ENCODE measurements at regions not wholly inside any gene's neighbourhood (a gene's known extent, or its start where the extent isn't known, plus 50 kb on each side); places are given as distances from the start of the nearest gene placed in this dataset.

GRCh38 chr7:101707587-101707986, 78.5 kb upstream of the MYL10 start:
- H2AFZ ChIP-seq (ENCODE audit: insufficient read depth, low read depth, low read length, poor library complexity, severe bottlenecking): no peak overlapping the region
- H3K4me1 ChIP-seq (ENCODE audit: control insufficient read depth in 2 of 2, insufficient read depth in 2 of 2, low read length in 2 of 2): no peaks in the 10 kb centered on the region
- Mint-ChIP-seq H3K27me3 (peaks cover 8% of the 10 kb centered on the region), H3K4me3 (no peak overlapping the region), H3K4me1 (no peaks in the 10 kb centered on the region), H3K27ac (no peak overlapping the region), H3K9me3 (ENCODE audit: insufficient read depth) (no peaks in the 10 kb centered on the region)
- no peak for TF ChIP-seq EZH2 (IDR thresholded peaks at IDR 0.05; ENCODE audit: borderline replicate concordance, insufficient read depth, low read depth, low read length, poor library complexity, severe bottlenecking)
- TF ChIP-seq, protein P1, sequence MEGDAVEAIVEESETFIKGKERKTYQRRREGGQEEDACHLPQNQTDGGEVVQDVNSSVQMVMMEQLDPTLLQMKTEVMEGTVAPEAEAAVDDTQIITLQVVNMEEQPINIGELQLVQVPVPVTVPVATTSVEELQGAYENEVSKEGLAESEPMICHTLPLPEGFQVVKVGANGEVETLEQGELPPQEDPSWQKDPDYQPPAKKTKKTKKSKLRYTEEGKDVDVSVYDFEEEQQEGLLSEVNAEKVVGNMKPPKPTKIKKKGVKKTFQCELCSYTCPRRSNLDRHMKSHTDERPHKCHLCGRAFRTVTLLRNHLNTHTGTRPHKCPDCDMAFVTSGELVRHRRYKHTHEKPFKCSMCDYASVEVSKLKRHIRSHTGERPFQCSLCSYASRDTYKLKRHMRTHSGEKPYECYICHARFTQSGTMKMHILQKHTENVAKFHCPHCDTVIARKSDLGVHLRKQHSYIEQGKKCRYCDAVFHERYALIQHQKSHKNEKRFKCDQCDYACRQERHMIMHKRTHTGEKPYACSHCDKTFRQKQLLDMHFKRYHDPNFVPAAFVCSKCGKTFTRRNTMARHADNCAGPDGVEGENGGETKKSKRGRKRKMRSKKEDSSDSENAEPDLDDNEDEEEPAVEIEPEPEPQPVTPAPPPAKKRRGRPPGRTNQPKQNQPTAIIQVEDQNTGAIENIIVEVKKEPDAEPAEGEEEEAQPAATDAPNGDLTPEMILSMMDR (IDR thresholded peaks at IDR 0.05): no peak
- no peak overlapping the region for H3K9ac ChIP-seq (ENCODE audit: low read length)
- ATAC-seq (ENCODE audit: low read depth): no peak
- no peak overlapping the region for H3K4me2 ChIP-seq (replicated peaks; ENCODE audit: low read depth, low read length, poor library complexity, severe bottlenecking)
- ChIA-PET POLR2A (no interaction called here), CTCF (no interaction called here)
- H3K79me2 ChIP-seq (ENCODE audit: control insufficient read depth, insufficient read depth, low read length): no peaks in the 10 kb centered on the region
- 100% methylated on average over 5 of the region's 8 CpGs for WGBS (ENCODE audit: insufficient coverage)
- no peak overlapping the region for H3K4me3 ChIP-seq (ENCODE audit: control extremely low read depth in 1 of 5, extremely low read depth in 1 of 5, insufficient read depth in 1 of 5, low read depth in 2 of 5, low read length in 4 of 5)
- DNase-seq: no peak
- no peaks in the 10 kb centered on the region for H3K9me3 ChIP-seq (ENCODE audit: control extremely low read depth in 1 of 3, control insufficient read depth in 2 of 3, insufficient read depth in 1 of 3, low read length in 2 of 3)
- no peaks in the 10 kb centered on the region for H3K36me3 ChIP-seq (replicated peaks in 1 of 2; ENCODE audit: control extremely low read depth in 1 of 2, control insufficient read depth in 1 of 2, extremely low read depth in 1 of 2, insufficient read depth in 2 of 2, low read length in 1 of 2)
- no peak overlapping the region for H3K27ac ChIP-seq (ENCODE audit: low read length in 2 of 2)
- no peaks in the 10 kb centered on the region for H3K27me3 ChIP-seq (replicated peaks in 1 of 4; ENCODE audit: control extremely low read depth in 1 of 4, control insufficient read depth in 3 of 4, insufficient read depth in 4 of 4, low read length in 3 of 4)
- intact Hi-C loops (cut with micrococcal nuclease): no loop called here
- no peaks in the 10 kb centered on the region for H4K20me1 ChIP-seq (ENCODE audit: control insufficient read depth, insufficient read depth, low read length, poor library complexity, severe bottlenecking)

- Mint-ChIP-seq H3K27me3 (peaks cover 8% of the 10 kb centered on the region), H3K4me3 (no peak overlapping the region), H3K4me1 (no peaks in the 10 kb centered on the region), H3K27ac (no peak overlapping the region), H3K9me3 (ENCODE audit: insufficient read depth) (no peaks in the 10 kb centered on the region)
- ChIA-PET CTCF (no interaction called here), POLR2A (no interaction called here)
- WGBS (ENCODE audit: insufficient coverage): 96% methylated on average over 6 of the region's 7 CpGs
- no peak overlapping the region for H2AFZ ChIP-seq (ENCODE audit: insufficient read depth, low read depth, low read length, poor library complexity, severe bottlenecking)
- ATAC-seq (ENCODE audit: low read depth): no peak
- H3K4me2 ChIP-seq (replicated peaks; ENCODE audit: low read depth, low read length, poor library complexity, severe bottlenecking): no peak overlapping the region
- no peak overlapping the region for H3K9ac ChIP-seq (ENCODE audit: low read length)
- intact Hi-C loops (cut with micrococcal nuclease): no loop called here
- no peaks in the 10 kb centered on the region for H3K9me3 ChIP-seq (ENCODE audit: control extremely low read depth in 1 of 3, control insufficient read depth in 2 of 3, insufficient read depth in 1 of 3, low read length in 2 of 3)
- H3K27ac ChIP-seq (ENCODE audit: low read length in 2 of 2): no peak overlapping the region
- no peaks in the 10 kb centered on the region for H3K27me3 ChIP-seq (replicated peaks in 1 of 4; ENCODE audit: control extremely low read depth in 1 of 4, control insufficient read depth in 3 of 4, insufficient read depth in 4 of 4, low read length in 3 of 4)
- H3K4me1 ChIP-seq (ENCODE audit: control insufficient read depth in 2 of 2, insufficient read depth in 2 of 2, low read length in 2 of 2): no peaks in the 10 kb centered on the region
- no peaks in the 10 kb centered on the region for H4K20me1 ChIP-seq (ENCODE audit: control insufficient read depth, insufficient read depth, low read length, poor library complexity, severe bottlenecking)
- H3K79me2 ChIP-seq (ENCODE audit: control insufficient read depth, insufficient read depth, low read length): no peaks in the 10 kb centered on the region
- no peak overlapping the region for H3K4me3 ChIP-seq (ENCODE audit: control extremely low read depth in 1 of 5, extremely low read depth in 1 of 5, insufficient read depth in 1 of 5, low read depth in 2 of 5, low read length in 4 of 5)
- DNase-seq: no peak
- TF ChIP-seq EZH2 (IDR thresholded peaks at IDR 0.05; ENCODE audit: borderline replicate concordance, insufficient read depth, low read depth, low read length, poor library complexity, severe bottlenecking): no peak
- TF ChIP-seq, protein P1 (IDR thresholded peaks at IDR 0.05): no peak
- H3K36me3 ChIP-seq (replicated peaks in 1 of 2; ENCODE audit: control extremely low read depth in 1 of 2, control insufficient read depth in 1 of 2, extremely low read depth in 1 of 2, insufficient read depth in 2 of 2, low read length in 1 of 2): no peaks in the 10 kb centered on the region
These were observed 79.1 kb upstream of the MYL10 start for GRCh38 chr7:101708223-101708622.
